ENCODE measurements at regions not wholly inside any gene's neighbourhood (a gene's known extent, or its start where the extent isn't known, plus 50 kb on each side); places are given as distances from the start of the nearest gene placed in this dataset.
A peak's percentile ranks its signal among the peaks of the same experiment; 100 is the strongest.
"Not testable (repeated sequence)": the region's sequence is repeated elsewhere in the genome, so short reads cannot be mapped to it uniquely, and the experiment has no call there.

DNA sequence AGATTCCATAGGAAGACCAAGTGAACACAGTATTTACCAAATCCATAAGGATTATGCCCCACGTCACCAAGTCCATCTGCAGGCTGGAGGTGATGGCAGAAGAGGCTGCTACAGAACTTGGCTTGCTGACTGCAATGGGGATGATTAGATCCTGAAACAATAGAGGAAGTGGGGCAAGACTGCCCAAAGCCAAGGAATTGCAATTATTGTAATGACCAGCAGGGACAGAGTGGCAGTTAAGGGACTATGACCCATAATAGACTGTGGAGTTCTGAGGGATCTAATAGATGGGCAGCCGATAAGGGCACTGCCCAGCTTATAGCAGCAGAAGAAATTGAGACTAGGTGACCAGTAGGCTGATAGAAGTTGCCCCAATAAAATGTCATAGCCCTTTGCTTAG lies 108.4 kb downstream of the MINAR1 start:
- no peak for DNase-seq

DNA sequence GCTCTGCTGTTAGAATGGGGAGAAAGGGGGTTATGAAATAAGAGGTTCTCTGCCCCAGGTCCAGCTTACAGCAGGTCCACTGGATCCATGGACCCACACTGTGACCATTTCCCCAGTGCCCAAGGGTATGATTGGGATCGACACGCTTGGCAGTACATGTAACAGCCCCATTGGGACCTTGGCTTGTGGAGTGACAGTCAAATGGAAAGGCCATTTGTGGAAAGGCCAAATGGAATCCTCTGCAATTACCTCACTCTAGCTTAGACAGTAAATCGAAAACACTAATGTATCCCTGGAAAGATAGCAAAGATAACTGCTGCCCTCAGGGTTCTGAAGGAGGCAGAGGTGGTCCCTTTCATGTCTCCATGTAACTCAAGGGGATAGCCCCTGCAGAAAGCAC lies 109.1 kb downstream of the MINAR1 start:
- no peak for DNase-seq

DNA sequence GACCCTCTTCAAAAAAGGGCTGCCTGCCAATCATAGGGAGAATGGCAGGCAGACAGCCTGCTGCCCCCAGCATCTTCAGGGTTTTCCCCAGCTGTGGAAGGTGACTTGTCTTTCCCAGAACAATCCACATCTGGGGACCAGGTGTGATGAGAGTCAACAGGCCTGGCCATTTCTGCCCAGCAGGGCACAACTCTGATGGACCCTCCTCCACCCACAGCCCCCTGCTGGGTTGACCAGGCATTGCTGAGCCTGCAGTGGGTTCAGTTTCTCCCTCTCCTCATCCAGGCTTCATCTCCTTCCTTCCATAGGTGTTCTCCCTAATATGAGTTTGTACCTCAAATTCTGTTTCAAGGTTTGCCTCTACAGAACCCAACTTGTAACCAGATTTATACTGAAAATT lies 111.0 kb downstream of the MINAR1 start:
- no peak for DNase-seq

DNA sequence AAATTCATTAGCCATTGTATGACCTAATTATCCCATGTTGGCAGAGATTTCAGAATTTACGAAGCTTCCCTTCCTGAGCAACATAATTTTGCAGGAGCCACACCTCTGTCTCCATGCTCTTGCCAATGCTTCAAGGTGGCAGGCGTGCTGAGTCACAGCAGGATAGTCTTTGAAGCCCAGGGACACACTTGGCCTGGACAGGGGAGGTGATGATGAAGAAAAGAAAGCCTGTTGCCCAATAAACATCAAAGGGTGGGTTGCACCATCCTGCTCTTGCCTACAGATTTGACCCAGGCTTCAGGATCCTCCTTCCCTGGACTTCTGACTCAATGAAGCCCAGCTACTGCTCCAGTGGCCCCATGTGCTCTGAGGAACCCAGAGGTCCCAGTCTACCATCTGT lies 117.1 kb downstream of the MINAR1 start:
- no peak for DNase-seq

DNA sequence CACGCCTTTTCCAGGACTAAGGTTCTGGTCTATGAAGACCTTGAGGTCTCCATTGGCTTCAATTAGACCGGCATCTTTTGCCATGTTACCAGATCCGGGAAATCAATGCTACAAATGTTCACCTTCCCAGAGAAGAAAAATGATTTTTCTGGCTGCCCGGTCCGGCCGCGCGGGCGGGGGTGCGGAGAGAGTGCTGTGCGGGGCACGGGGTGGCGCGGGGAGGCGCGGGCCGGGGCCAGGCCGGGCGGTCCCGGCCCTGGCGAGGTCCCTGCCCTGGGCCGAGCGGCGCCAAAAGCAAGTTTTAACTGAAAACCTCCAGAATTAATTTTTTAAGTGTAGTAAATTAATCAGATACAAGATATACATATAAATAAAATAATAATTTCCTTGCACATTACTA lies 128.2 kb downstream of the MINAR1 start:
- no peak for DNase-seq

DNA sequence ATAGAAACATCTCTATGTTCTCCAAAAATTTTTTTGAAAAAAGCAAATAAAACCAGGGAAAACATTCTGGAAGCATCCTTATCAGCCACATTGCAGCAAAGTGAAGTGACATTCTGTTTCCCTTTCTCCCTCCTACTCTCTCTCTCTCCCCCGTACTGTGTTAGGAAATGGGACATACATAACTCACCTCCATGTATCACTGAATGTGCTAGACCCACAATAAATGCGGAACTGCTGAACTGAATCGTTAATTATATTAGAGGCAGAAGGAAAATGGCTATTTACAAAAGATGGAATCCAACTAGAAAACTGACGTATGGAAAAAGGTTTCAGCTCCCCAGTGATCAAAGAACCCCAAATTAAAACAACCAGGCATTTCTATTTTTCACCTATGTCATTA lies 129.8 kb downstream of the MINAR1 start:
- DNase-seq = no peak

DNA sequence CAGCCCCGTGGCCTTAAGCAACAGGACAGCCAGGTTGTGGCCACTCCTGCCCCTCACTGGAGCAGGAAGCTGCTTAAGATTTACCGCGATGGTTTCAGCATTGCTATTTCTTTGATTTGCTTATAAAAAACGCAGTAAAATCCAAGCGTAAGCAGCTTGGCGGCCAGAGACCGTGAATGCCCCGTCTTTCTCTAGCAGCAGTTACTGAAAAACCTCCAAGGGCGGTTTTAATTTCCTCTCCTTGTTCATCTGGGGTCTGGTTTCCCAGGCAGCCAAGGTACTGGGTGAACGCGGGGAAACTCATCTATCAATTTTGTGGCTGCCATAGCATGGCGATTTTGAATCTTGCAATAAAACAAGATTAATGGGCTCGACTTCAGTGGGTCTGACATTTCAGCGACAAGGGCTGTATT lies 130.3 kb downstream of the MINAR1 start:
- no peak for DNase-seq

DNA sequence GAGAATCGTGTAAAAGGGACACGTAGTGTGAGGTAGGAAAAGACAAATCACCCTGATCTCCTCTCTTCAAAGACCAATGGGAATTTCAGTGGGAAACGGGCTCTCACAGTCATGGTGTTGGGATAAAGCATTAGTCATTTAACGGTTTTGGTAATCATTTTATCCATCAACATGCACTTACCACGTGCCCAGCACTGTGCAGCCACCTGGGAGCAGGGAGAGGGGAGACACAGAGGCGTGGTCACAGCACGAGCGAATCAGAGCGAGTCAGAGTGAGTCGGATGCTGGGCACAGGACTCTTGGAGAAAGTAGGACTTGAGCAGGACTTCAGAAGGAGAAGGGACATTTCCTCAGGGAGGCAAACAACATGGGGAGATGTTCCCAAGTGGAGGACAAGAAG lies 130.8 kb downstream of the MINAR1 start:
- DNase-seq = no peak

DNA sequence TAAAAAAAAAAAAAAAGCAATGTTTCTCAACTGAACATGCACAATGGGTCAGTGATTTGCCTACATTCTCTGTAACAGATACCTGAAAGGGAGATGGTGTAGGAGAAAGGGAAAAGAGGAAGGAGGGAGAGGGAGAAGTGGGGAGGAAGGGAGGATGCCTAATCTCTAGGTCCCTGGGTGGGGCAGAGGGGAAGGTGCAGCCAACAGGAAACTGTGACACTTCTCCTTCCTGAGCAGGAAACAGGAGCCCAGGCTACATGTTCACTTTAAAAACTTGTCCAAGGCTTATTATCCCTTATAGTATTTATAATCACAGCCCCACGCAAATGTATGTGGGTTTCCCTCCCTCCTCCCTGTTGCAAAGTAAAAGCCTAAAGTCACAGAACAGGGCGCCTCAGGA lies 137.9 kb downstream of the MINAR1 start:
- DNase-seq = no peak

DNA sequence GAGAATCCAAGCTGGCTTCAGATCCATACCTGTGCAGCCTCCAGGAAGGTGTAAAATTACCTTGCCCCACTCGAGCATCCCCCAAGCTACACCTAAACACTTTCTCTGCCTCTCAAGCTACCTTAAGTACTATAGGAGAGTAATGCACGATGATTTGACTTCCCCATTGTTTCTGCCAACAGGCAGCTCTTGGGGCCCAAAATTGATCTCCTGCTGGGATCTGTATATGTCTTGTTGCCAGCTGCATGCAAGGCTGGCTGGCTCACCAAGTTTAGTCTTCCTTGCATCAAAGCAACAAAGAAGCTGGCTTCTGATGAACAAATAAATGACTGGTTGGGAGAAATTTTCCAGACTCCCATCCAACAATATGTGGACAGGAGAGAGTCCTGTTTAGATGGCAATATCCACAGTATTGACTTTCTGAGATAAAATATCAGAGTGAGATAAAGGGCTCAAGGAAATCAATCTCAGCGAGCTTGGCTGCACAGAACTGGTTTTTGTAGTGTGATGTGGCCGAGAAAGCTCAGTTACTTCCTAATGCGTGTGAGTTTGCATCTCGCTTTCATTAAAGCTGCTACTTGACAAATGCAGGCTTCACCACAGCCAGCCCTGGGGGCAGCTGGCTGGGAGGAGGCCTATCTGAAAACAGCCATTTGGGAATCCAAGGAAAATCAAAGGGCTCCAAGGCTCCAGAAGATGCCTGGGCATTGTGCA lies 140.7 kb downstream of the MINAR1 start:
- DNase-seq = no peak

DNA sequence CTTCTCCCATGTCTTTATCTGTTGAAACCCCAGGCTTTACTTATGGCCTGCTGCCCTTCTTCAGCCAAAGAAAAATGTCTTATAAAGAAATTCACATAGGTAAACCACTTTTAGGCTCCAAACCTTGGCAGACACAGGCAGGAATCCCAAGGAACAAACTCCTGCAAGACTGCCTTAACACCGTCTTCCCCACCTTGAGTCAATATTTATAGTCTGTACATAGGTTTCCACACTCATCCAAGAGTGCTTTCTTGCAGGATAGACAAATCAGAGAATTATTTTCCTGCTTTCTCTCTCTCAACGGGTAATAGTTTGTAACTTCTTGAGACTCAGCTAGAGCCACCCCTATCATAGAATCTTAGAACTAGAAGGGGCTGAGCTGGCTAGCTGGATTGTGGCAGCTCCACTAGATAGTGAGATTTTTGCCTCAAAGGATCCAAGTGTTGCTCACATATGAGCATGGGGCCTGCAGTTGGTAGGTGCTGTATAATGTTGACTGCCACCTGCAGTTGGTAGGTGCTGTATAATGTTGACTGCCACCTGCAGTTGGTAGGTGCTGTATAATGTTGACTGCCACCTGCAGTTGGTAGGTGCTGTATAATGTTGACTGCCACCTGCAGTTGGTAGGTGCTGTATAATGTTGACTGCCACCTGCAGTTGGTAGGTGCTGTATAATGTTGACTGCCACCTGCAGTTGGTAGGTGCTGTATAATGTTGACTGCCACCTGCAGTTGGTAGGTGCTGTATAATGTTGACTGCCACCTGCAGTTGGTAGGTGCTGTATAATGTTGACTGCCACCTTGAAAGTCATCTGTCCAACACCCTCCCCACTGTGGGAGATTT lies 142.5 kb downstream of the MINAR1 start:
- not testable (repeated sequence) for DNase-seq

DNA sequence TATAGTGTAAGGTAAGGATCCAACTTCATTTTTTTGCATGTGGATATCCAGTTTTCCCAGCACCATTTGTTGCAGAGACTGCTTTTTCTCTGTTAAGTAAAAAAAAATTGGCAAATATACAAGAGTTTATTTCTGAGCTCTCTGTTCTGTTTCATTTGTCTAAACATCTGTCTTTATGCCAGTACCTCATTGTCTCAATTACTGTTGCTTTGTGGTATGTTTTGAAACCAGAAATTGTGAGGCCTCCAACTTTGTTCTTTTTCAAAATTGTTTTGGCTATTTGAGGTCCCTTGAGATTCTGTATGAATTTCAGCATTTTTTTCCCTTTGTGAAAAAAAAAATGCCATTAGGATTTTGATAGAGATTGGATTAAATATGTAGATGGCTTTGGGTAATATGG lies 150.5 kb downstream of the MINAR1 start:
- DNase-seq = no peak

DNA sequence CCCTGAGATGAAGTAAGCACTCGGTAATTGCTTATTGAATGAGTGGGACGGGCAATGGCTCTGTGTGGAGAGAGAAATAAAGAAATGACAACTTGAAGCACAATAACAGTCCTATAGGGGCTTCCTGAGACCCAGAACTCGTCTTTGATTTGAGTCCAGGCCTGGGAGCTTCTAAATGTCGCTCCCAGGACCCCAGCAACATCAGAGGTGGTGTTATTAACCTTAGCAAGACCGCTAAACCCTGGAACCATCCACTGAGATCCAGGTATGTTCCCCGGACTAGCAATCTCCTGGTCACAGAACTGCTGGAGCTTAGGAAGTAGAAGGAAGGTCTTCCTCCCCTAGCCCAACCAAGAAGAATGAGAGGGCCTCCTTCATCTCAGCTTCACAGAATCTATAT lies 160.0 kb downstream of the MINAR1 start:
- no peak for DNase-seq

DNA sequence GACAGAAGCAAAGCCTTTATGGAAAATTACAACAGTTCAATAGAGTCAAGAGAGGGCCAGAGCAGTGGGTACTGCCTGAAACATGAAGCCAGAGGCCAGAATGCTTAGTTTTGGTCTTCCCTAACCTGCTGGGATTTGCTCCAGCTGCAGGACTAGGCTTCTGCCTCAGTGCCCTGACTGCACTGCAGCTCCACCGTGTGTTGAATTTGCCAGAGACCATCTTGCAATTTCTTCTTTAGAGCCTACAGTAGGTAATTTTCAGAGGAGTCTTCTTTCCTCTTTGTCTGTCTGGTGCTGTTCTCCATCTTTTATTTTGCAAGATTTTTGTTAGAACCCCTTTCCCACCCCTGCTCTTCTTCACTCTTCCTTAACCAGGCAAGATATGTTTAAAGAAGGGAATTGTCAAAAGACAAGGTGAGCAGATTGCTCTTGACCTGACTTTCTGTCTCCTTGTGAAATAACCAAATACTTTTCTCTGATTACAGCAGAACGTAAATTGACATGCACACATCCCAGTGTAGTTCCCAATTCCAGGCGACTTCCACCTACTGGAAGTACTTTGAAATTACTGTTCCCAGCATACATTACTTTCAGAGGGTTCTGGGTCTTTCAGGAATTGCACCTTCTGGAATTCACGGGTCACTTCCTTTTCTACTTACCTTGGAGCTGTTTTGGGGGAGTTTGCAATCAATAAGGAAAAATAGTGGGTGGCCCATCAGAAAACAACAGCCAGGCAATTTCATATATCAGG lies 161.2 kb downstream of the MINAR1 start:
- no peak for DNase-seq

DNA sequence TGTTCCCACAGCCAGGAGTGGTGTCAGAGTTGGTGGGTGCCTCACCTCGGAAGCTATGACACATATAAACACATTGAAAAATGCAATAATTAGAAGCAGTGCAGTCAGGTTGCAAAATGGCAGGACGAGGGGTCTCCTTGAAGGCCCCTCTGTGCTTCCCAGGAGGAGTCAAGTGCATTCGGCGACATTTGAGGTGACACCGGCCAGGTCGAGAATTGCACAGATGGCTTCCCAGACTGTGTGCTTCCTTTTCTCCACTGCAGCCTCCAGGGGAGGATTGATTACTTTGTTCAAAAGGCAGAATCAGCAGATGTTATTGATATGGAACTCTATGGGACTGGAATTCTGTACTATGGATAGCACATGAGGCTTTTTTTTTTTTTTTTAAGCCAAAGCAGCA lies 163.2 kb downstream of the MINAR1 start:
- no peak for DNase-seq

DNA sequence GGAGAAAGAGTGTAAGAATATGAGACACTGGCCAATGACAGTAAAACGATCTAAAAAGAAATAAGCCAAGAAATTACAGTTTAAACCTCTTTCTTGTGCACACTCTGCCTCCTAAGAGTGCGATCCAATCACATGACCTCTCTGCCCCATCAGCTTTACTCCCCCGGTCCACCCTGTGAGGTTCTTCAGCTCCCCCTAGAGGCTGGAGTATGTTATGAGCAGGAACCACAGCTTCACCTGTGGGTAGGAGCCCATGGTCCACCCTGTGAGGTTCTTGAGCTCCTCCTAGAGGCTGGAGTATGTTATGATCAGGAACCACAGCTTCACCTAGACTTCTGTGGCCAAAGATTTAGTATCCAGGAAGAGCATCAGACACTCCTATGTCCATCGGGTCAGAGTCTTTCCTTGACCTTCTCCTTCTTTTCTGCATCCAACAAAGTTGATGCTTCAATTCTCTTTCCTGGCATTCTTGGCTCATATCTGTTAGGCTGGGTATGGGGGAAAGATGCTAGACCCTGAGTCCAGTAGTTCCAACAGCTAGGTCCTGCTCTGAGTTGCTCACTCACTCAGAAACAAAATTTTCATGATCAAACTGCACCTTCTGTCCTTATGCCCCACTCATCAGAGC lies 164.0 kb downstream of the MINAR1 start:
- peak; percentile 75 for DNase-seq

DNA sequence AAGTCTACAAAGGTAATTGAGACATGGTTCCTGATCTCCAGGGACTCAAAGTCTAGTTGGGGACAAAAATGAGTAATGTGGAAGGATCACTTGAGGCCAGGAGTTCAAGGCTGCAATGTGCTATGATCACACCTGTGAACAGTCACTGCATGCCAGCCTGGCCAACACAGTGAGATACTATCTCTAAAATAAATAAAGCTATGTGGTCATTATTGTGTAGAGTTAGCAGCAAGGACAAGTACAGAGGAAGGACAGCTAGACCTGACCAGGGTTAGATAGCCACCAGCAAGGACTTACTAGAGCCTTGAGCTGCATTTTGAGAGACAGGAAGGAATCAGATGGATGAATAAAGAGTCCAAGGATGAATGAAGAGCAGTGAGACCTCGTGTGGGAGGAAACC lies 166.5 kb downstream of the MINAR1 start:
- no peak for DNase-seq

DNA sequence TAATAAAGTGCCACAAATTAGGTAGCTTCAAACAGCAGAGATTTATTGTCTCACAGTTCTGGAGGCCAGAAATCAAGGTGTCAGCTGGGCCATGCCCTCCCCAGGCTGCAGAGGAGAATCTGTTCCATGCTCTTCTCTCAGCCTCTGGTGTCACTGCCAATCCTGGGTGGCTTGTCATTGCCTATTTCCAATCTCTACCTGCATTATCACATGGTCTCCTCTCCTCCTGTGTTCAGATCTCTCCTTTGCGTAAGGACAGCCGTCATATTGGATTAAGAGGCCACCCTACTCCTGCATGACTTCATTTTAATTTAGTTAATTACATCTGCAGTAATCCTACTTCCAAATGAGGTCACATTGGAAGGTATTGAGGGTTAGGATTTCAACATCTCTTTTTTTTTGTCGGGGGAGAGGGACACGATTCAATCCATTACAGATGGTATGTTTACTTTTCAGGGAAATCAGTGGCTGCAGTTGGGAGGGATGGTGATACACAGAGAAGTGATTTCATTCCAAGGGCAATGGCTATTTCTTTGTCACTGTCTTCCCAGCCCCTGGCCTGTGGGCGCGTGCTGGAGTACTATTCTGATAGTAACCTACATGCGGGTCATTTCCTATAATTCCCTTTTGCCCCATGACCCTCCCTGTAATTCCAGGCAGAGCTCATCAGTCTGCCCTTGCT lies 169.4 kb downstream of the MINAR1 start:
- no peak for DNase-seq

DNA sequence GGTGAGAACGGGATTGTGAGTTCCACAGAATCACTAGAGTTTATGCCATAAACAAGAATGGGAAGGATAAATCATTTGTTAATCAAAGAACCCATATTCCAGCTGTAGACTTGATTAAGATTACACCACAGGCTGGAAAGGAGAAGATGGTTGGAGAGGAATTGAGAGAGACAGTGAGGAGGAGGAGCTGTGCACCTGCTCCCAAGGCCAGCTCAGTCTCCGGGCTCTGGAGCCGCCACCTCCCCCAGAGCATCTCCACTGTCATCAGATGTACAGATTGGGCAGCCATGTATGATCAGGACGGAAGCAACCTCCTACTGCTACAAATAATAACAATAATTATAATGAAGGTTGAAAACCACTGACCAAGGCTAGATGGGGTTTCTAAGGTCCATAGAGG lies 170.0 kb downstream of the MINAR1 start:
- no peak for DNase-seq

DNA sequence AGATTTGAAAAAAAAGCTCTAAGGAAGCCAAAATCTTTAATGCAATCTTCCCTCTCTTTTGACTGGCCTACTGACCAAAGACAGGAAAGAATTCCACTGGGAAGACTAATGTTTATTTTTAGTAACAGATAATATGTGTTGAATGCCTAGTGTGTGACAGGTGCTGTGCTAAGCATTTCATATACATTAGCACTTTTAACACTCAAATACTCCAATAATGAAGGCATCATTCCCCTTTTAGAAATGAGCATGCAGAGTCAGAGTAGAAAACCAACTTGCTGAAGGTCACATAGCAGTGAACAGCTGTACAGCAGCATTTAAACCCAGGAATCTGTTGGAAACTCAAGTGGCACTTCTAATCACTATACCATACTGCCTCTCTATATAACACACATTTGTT lies 170.6 kb downstream of the MINAR1 start:
- no peak for DNase-seq

DNA sequence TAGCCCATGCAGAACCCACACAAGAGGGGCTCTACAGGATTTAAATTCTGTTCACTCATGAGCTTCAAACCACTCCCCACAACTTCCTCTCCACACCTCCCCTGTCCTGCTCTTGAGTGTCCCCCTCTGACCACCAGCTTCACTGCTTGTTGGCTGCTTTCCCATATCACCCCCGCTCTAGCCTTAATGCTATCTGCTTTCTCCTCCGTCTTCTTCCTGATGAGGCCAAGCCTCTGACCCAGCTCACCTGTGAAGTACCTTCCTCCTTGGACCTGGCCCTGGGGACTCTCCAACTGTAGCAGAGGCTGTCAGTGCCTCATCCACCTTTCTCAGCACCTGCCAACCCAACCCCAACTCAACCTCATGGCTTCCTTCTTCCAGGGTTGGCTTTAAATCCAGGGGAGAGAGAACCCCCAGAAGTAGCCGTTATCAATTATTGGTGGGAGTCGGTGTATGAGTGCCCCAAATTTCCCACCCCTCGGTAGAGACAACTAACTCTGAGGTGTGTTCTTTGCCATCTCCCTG lies 174.8 kb downstream of the MINAR1 start:
- DNase-seq = no peak

DNA sequence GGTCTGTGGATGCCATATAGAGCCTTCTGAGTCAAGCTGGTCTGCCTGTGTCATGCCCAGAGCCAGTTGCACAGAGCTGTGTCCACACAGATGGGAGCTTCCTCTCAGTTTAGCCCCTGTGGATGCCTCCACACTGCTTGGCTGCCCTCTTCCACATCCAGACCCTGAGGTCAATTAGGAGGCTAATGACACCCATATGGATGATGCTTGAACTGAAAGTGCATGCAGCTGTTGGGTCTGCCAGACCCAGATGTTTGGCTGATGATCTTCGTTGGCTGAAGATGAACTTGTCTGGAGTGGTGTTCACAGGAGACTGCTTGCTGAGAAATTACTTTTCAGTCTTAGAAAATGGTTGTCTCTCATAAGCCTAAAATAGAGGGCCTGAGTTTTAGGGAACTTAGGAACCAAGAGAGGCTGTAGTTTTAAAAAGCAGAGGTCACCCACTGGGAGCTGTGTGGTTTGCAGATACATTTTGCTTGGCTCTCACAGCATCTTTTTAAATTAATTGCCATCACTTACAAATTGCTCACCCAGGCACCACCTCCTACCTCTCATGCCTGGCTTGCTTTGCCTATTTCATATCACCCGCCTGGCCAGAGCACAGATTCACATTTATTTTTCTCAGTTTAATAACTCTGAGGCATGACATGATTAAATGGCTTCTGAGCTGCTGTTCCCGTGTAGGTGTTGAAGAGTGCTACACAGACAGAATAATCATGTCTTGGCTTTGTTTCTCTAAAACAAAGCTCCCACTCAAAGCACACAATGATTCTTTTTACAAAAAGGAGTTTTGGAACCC lies 176.1 kb downstream of the MINAR1 start:
- DNase-seq = no peak
